SK-N-MC (cell line): ENCODE measurements at regions not wholly inside any gene's neighbourhood (a gene's known extent, or its start where the extent isn't known, plus 50 kb on each side); places are given as distances from the start of the nearest gene placed in this dataset.

Experiments
- EZH2 ChIP-seq: fragments of 200-600 bp; sonication (generic); IDR thresholded peaks from one replicate; pipeline ENCODE4 v1.6.1; 2017; ENCODE audit warnings: antibody characterized with exemption
- FOXP2 ChIP-seq: optimal IDR thresholded peaks from 2 replicates; pipeline ENCODE3; 2011; ENCODE audit warnings: mild to moderate bottlenecking, moderate library complexity; ENCODE audit not compliant: insufficient read depth; ENCODE audit errors: extremely low read length, control extremely low read depth
- POLR2AphosphoS5 ChIP-seq: IDR thresholded peaks from 2 replicates; pipeline ENCODE4 v1.6.1; 2012; ENCODE audit warnings: mild to moderate bottlenecking, low read depth, low read length, borderline replicate concordance

- TF ChIP-seq POLR2AphosphoS5: no peak
- TF ChIP-seq EZH2: no peak
- no peak for TF ChIP-seq FOXP2
Observed at GRCh38 chr6:101230866-101231265, 162.6 kb upstream of the GRIK2 start.
